ENCODE measurements at regions not wholly inside any gene's neighbourhood (a gene's known extent, or its start where the extent isn't known, plus 50 kb on each side); places are given as distances from the start of the nearest gene placed in this dataset.

DNA sequence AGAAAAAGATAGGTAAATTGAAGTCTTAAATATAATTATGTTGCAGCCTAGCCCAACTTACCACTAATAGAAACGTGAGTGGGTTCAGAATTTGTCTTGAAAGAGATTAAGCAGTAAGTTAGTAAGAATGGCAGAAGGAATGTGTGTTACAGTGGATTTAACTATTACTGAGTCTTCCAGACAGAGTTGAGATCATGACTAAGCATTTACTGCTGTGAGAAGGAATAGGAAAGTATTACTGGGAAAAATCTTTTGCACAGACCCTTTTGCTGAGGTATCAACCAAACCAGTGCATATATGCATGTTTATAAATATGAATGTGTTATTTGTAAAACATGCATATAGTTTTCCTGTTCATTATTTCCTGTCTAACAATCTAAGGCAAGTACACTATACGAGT is 112.8 kb upstream of the EFNA5 start:
- no peak overlapping the region for H3K9ac ChIP-seq (ENCODE audit: low read length)
- no peaks in the 10 kb centered on the region for H3K36me3 ChIP-seq (replicated peaks in 1 of 2; ENCODE audit: control extremely low read depth in 1 of 2, control insufficient read depth in 1 of 2, extremely low read depth in 1 of 2, insufficient read depth in 2 of 2, low read length in 1 of 2)
- ATAC-seq (ENCODE audit: low read depth): no peak
- ChIA-PET POLR2A (no interaction called here), CTCF (no interaction called here)
- no peak overlapping the region for H3K4me3 Mint-ChIP-seq
- DNase-seq: no peak
- H3K79me2 ChIP-seq (ENCODE audit: control insufficient read depth, insufficient read depth, low read length): no peaks in the 10 kb centered on the region
- H3K27me3 Mint-ChIP-seq: no peaks in the 10 kb centered on the region
- no peaks in the 10 kb centered on the region for H4K20me1 ChIP-seq (ENCODE audit: control insufficient read depth, insufficient read depth, low read length, poor library complexity, severe bottlenecking)
- H3K4me1 ChIP-seq (ENCODE audit: control insufficient read depth in 2 of 2, insufficient read depth in 2 of 2, low read length in 2 of 2): no peaks in the 10 kb centered on the region
- H3K4me2 ChIP-seq (replicated peaks; ENCODE audit: low read depth, low read length, poor library complexity, severe bottlenecking): no peak overlapping the region
- no CpG with 5 or more reads among the region's 2 CpGs for WGBS (ENCODE audit: insufficient coverage)
- no peak overlapping the region for H3K27ac ChIP-seq (ENCODE audit: low read length in 2 of 2)
- intact Hi-C loops (cut with micrococcal nuclease): no loop called here
- H3K9me3 Mint-ChIP-seq (ENCODE audit: insufficient read depth): no peaks in the 10 kb centered on the region
- no peak overlapping the region for H3K4me3 ChIP-seq (ENCODE audit: control extremely low read depth in 1 of 5, extremely low read depth in 1 of 5, insufficient read depth in 1 of 5, low read depth in 2 of 5, low read length in 4 of 5)
- no peak overlapping the region for H2AFZ ChIP-seq (ENCODE audit: insufficient read depth, low read depth, low read length, poor library complexity, severe bottlenecking)
- TF ChIP-seq EZH2 (IDR thresholded peaks at IDR 0.05; ENCODE audit: borderline replicate concordance, insufficient read depth, low read depth, low read length, poor library complexity, severe bottlenecking): no peak
- TF ChIP-seq CTCF (IDR thresholded peaks at IDR 0.05): no peak
- peaks cover 0 to 3% (median 0%) of the 10 kb centered on the region in 3 donors for H3K9me3 ChIP-seq (ENCODE audit: control extremely low read depth in 1 of 3, control insufficient read depth in 2 of 3, insufficient read depth in 1 of 3, low read length in 2 of 3)
- no peak overlapping the region for H3K27ac Mint-ChIP-seq
- no peaks in the 10 kb centered on the region for H3K4me1 Mint-ChIP-seq
- H3K27me3 ChIP-seq (replicated peaks in 1 of 4; ENCODE audit: control extremely low read depth in 1 of 4, control insufficient read depth in 3 of 4, insufficient read depth in 4 of 4, low read length in 3 of 4): no peaks in the 10 kb centered on the region

DNA sequence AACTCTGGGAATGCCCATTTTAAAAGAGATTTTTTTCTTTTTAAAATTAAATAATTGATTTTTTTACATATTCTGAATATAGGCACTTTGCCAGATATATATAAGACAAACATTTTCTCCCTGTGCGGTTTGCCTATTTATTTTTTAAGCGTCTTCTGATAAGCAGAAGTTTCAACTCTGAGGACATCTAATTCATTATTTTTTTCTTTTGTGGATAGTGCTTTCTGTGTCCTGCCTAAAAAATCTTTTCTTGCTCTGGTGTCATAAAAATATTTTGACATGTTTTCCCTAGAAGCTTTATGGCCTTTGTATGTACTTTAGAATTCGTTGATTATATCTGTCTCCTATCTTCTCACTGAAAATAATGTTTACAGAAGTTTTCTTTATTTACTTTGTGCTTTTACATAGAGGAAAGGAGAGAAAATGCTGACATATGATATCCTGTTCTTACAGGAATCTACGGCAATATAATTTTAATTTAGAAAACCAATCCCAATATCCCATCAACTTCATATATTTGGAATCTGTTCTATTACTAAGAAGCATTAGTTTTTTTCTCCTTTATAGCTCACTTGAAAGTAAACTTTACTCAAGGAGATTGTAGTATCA is 111.9 kb upstream of the EFNA5 start:
- H3K4me2 ChIP-seq (replicated peaks; ENCODE audit: low read depth, low read length, poor library complexity, severe bottlenecking): no peak overlapping the region
- H3K79me2 ChIP-seq (ENCODE audit: control insufficient read depth, insufficient read depth, low read length): no peaks in the 10 kb centered on the region
- ATAC-seq (ENCODE audit: low read depth) (no peak), DNase-seq (no peak)
- no peaks in the 10 kb centered on the region for H3K9me3 ChIP-seq (ENCODE audit: control extremely low read depth in 1 of 3, control insufficient read depth in 2 of 3, insufficient read depth in 1 of 3, low read length in 2 of 3)
- no peak overlapping the region for H3K9ac ChIP-seq (ENCODE audit: low read length)
- TF ChIP-seq EZH2 (IDR thresholded peaks at IDR 0.05; ENCODE audit: borderline replicate concordance, insufficient read depth, low read depth, low read length, poor library complexity, severe bottlenecking): no peak
- intact Hi-C loops (cut with micrococcal nuclease): no loop called here
- ChIA-PET POLR2A (no interaction called here), CTCF (no interaction called here)
- H3K27me3 Mint-ChIP-seq: no peaks in the 10 kb centered on the region
- H3K36me3 ChIP-seq (replicated peaks in 1 of 2; ENCODE audit: control extremely low read depth in 1 of 2, control insufficient read depth in 1 of 2, extremely low read depth in 1 of 2, insufficient read depth in 2 of 2, low read length in 1 of 2): no peaks in the 10 kb centered on the region
- H3K4me1 Mint-ChIP-seq: no peaks in the 10 kb centered on the region
- no peaks in the 10 kb centered on the region for H4K20me1 ChIP-seq (ENCODE audit: control insufficient read depth, insufficient read depth, low read length, poor library complexity, severe bottlenecking)
- H3K4me1 ChIP-seq (ENCODE audit: control insufficient read depth in 2 of 2, insufficient read depth in 2 of 2, low read length in 2 of 2): no peaks in the 10 kb centered on the region
- no peak overlapping the region for H3K27ac Mint-ChIP-seq
- no peaks in the 10 kb centered on the region for H3K9me3 Mint-ChIP-seq (ENCODE audit: insufficient read depth)
- no peak overlapping the region for H3K27ac ChIP-seq (ENCODE audit: low read length in 2 of 2)
- H2AFZ ChIP-seq (ENCODE audit: insufficient read depth, low read depth, low read length, poor library complexity, severe bottlenecking): no peak overlapping the region
- H3K27me3 ChIP-seq (replicated peaks in 1 of 4; ENCODE audit: control extremely low read depth in 1 of 4, control insufficient read depth in 3 of 4, insufficient read depth in 4 of 4, low read length in 3 of 4): no peaks in the 10 kb centered on the region
- WGBS (ENCODE audit: insufficient coverage): no CpG with 5 or more reads among the region's 4 CpGs
- H3K4me3 ChIP-seq (ENCODE audit: control extremely low read depth in 1 of 5, extremely low read depth in 1 of 5, insufficient read depth in 1 of 5, low read depth in 2 of 5, low read length in 4 of 5): no peak overlapping the region
- no peak overlapping the region for H3K4me3 Mint-ChIP-seq
